HEK293T (cell line): ENCODE measurements at regions not wholly inside any gene's neighbourhood (a gene's known extent, or its start where the extent isn't known, plus 50 kb on each side); places are given as distances from the start of the nearest gene placed in this dataset.

Source experiments
- CTBP1 ChIP-seq: fragments of 450-650 bp; IDR thresholded peaks from 2 replicates; pipeline ENCODE4 v1.6.1; 2016; ENCODE audit warnings: borderline replicate concordance
- FOXA1 ChIP-seq: fragments of 450-650 bp; IDR thresholded peaks from 2 replicates; pipeline ENCODE4 v1.6.1; 2016; ENCODE audit warnings: mild to moderate bottlenecking
- FOXK2 ChIP-seq: fragments of 450-650 bp; IDR thresholded peaks from 2 replicates; pipeline ENCODE4 v1.6.1; 2016; ENCODE audit warnings: mild to moderate bottlenecking
- FOXM1 ChIP-seq: fragments of 450-650 bp; IDR thresholded peaks from 2 replicates; pipeline ENCODE4 v1.6.1; 2017; ENCODE audit warnings: mild to moderate bottlenecking, borderline replicate concordance
- NFRKB ChIP-seq: fragments of 450-650 bp; IDR thresholded peaks from 2 replicates; pipeline ENCODE4 v1.6.1; 2016; ENCODE audit warnings: mild to moderate bottlenecking, moderate library complexity
- SP1 ChIP-seq: fragments of 450-650 bp; IDR thresholded peaks from 2 replicates; pipeline ENCODE4 v1.6.1; 2017
- SUZ12 ChIP-seq: fragments of 450-650 bp; IDR thresholded peaks from 2 replicates; pipeline ENCODE4 v1.6.1; 2016; ENCODE audit warnings: mild to moderate bottlenecking

DNA sequence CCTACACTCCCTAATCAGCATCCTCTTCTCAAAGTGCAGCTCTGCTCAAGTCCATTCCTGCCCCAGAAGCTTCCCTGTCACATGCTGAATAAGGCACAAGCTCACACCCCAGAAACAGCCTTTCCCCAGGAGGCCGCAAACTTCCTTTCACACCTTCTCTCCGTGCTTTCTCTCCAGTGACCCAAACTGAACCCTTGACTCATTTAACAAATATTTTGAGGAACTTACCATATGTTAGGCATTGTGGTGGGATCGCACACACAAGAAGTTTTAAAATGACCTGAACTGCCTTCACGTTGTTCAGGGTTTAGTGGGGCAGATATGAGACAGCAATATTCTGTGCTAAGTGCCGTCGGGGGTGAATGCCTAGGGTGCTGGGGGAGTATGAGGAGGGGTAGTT, 161.3 kb downstream of the INSIG2 start:
- TF ChIP-seq FOXM1 (no peak), FOXA1 (no peak), CTBP1 (no peak), SUZ12 (no peak), SP1 (no peak), NFRKB (no peak), FOXK2 (no peak)
